RWPE1 (cell line): ENCODE measurements at regions not wholly inside any gene's neighbourhood (a gene's known extent, or its start where the extent isn't known, plus 50 kb on each side); places are given as distances from the start of the nearest gene placed in this dataset.
"Not testable (repeated sequence)": the region's sequence is repeated elsewhere in the genome, so short reads cannot be mapped to it uniquely, and the experiment has no call there.

Experiments used
- CTCF ChIA-PET: fragments of 350-600 bp; sonication (Branson Sonifier 250); formaldehyde crosslinking; extraction: SDS; loops from one replicate; lab custom pipeline; 2021; lab: Yijun Ruan, JAX
- POLR2A ChIA-PET: fragments of 400-600 bp; formaldehyde crosslinking; extraction: SDS; loops from one replicate; lab custom pipeline; 2020; ENCODE audit warnings: antibody characterized with exemption; ENCODE audit not compliant: low non-redundant PET; lab: Yijun Ruan, JAX
- DNase-seq: peaks from one replicate; pipeline ENCODE4 v3.0.0; 2012; ENCODE audit warnings: low spot score
- H3K27ac ChIP-seq: fragments of 450-650 bp; 2 replicates; pipeline ENCODE4 v1.5.1; 2017
- TF ChIP-seq, protein P1 (sequence below): fragments of 450-650 bp; conservative IDR thresholded peaks from 2 replicates; pipeline ENCODE4 v1.5.1; 2017; ENCODE audit warnings: low read depth, mild to moderate bottlenecking

DNA sequence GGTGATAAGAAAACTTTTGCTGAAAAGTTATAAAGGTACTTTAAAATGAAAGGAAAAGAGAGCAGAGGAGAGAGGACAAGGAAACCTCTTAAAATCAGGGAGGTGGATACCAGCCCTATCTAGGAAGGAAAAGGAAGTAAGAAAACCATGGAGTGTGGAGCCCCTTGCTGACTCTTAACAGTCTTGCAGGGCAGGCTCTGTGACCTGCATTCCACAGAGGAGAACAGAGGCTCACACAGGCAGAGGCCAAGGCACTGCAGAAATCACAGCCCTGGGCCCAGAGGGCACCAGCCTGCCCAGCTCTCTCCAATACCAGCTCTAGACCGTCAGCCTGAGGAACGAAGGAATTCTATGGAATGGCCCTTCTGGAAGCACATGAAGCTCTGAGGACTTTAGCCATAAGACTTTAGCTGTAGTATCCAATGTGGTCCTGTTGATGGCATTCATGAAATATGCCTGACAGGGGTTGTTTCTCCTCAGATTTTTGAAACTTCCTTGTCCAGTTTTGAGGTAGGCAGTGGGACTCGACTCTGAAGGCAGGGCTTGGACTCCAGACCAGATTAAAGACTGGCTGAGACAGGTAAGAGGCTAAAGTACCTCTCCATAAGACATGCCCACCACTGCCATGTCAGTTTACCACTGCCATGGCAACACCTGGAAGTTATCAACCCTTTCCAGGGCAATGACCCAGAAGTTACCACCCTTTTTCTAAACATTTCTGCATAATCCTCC lies 216.3 kb downstream of the ANAPC1 start:
- TF ChIP-seq, protein P1, sequence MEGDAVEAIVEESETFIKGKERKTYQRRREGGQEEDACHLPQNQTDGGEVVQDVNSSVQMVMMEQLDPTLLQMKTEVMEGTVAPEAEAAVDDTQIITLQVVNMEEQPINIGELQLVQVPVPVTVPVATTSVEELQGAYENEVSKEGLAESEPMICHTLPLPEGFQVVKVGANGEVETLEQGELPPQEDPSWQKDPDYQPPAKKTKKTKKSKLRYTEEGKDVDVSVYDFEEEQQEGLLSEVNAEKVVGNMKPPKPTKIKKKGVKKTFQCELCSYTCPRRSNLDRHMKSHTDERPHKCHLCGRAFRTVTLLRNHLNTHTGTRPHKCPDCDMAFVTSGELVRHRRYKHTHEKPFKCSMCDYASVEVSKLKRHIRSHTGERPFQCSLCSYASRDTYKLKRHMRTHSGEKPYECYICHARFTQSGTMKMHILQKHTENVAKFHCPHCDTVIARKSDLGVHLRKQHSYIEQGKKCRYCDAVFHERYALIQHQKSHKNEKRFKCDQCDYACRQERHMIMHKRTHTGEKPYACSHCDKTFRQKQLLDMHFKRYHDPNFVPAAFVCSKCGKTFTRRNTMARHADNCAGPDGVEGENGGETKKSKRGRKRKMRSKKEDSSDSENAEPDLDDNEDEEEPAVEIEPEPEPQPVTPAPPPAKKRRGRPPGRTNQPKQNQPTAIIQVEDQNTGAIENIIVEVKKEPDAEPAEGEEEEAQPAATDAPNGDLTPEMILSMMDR: no peak; the same call in 1 of the 2 replicates
- CTCF ChIA-PET: interaction anchor here (0.7 kb wide), 1 partner anchor 46 kb away, joined by 4 read pairs; no protein-coding TSS in a partner anchor
- DNase-seq: peak; percentile 45
- peak overlapping the region; percentile 16; the same call in 1 of the 2 replicates for H3K27ac ChIP-seq
- POLR2A ChIA-PET: no interaction called here

DNA sequence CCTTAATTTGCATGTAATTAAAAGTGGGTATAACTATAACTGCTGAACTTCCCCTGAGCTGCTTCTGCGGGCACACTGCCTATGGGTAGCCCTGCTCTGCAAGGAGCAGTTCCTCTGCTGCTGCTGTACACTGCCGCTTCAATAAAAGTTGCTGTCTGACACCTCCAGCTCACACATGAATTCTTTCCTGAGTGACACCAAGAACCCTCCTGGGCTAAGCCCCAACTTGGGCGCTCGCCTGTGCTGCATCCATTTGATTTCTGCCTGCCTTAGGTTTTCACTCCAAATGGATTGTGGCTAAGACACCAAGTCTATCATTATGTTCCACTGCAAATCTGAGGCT lies 215.7 kb downstream of the ANAPC1 start:
- ChIA-PET CTCF (interaction anchor here (0.7 kb wide), 1 partner anchor 47 kb away, joined by 4 read pairs; no protein-coding TSS in a partner anchor), POLR2A (no interaction called here)
- no peak for DNase-seq
- TF ChIP-seq, protein P1: no peak
- H3K27ac ChIP-seq: no peak overlapping the region

DNA sequence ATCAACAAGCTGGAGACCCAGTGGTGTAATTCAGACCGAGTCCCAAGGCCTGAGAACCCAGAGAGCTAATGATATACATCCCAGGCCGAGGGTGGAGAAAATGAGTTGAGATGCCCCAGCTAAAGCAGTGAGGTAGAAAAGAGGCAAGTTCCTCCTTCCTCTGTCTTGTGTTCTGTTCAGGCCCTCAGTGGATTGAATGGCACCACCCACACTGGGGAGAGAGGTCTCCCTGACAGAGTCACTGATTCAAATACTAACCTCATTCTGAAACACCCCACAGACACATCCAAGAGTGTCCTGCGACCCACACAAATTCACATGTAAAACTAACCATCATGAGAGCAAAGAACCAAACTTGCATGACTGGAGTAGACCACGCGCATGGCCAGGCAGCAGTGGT lies 215.3 kb downstream of the ANAPC1 start:
- DNase-seq: no peak
- POLR2A ChIA-PET: no interaction called here
- TF ChIP-seq, protein P1: no peak
- H3K27ac ChIP-seq: no peak overlapping the region
- CTCF ChIA-PET: no interaction called here

DNA sequence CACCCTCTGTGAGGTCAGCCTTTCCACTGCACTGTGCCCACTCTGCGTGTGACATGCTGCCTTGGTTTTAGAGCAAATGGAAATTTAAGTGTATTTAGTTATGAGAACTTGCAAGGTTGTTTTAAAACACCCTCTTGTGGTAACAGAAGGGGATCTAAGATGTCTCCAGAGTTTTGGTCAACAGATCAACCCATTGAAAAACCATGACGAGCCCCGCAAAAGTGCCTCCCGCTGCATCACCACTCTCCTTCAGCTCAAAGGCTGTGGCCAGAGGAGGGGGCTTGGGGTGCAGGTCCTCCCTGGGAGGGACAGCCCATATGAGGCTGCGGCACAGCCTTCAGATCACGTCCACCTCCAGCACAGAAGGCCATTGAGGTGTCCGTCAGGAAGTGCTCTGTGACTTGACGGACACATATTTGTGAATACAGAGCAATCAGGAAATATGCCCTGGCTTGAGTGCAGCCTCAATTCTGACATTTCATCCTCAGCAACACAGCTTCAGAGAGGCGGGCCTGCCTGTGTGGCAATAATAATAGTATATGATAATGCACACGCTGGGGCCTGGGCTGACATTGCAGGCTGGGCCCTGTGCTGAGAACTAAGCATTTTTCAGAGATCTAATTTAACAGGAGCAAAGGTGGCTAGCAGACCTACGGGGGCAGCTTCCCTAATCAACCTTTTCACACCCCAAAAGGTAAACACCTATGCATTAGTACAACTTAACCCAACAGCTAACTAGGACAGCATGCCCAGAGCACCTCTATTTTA lies 213.9 kb downstream of the ANAPC1 start:
- ChIA-PET CTCF (interaction anchor here (0.7 to 0.8 kb wide), 3 partner anchors 9 to 777 kb away, joined by 3 read pairs; no protein-coding TSS in a partner anchor), POLR2A (no interaction called here)
- no peak overlapping the region for H3K27ac ChIP-seq
- no peak for DNase-seq
- TF ChIP-seq, protein P1: no peak

DNA sequence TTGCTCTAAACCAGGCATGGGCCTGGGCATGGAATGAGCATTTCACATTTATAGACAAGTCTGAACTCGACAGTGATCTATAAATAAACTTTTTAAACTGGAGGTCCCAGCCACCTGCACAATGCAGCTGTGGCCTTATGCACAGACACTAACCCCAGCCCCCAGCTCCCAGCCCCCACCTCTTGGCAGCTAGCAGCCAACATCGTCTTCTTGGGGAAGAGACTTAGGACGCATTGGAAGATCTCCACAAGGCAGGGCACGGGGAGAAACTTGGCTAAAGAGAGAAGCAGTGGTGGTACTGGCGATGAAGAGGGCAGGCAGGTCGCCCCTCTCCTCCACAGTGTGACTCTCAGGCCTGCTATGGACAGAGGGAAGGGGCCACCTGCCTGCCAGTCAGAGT lies 213.2 kb downstream of the ANAPC1 start:
- H3K27ac ChIP-seq: no peak overlapping the region
- no peak for DNase-seq
- ChIA-PET POLR2A (no interaction called here), CTCF (interaction anchor here (0.7 to 0.8 kb wide), 2 partner anchors 9 to 778 kb away, joined by 3 read pairs; no protein-coding TSS in a partner anchor)
- TF ChIP-seq, protein P1: no peak

DNA sequence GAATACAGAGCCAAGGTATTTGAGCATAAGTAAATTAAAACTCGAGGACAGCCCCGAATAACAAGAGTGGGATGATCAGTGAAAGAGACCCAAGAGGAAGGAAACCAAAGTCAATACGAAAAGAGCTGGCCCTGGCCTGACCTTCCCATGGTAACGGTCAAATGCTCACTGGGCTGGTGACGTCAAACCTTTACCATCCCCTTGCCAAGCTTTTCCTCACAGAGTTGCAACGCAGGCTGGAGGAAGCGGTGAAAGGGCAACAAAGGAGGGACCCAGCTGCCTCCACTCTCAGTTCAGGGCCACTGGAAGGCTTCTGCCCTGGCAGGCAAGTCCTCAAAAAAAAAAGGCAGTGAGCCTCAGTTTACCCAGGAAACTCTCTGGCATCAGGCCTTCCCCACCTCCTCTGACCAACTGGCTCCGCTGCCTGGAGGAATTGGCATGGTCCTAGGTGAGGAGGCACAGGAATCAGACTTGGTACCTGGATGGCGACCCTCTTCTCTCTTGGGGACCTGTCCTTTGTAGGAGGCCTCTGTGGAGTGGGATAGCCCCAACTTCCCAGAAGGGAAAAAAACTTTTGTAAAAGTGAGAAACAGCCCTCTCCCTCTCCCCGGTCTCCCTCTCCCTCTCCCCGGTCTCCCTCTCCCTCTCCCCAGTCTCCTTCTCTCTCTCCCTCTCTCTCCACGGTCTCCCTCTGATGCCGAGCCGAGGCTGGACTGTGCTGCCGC lies 212.4 kb downstream of the ANAPC1 start:
- TF ChIP-seq, protein P1: no peak
- H3K27ac ChIP-seq: no peak overlapping the region
- no peak for DNase-seq
- ChIA-PET POLR2A (no interaction called here), CTCF (no interaction called here)

DNA sequence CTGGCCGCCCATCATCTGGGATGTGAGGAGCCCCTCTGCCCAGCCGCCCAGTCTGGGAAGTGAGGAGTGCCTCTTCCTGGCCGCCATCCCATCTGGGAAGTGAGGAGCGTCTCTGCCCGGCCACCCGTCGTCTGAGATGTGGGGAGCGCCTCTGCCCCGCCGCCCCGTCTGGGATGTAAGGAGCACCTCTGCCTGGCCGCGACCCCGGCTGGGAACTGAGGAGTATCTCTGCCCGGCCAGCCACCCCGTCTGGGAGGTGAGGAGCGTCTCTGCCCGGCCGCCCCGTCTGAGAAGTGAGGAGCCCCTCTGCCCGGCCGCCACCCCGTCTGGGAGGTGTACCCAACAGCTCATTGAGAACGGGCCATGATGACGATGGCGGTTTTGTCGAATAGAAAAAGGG lies 211.4 kb downstream of the ANAPC1 start:
- CTCF ChIA-PET, POLR2A ChIA-PET, H3K27ac ChIP-seq, DNase-seq: not testable (repeated sequence)
